ENCODE measurements at regions not wholly inside any gene's neighbourhood (a gene's known extent, or its start where the extent isn't known, plus 50 kb on each side); places are given as distances from the start of the nearest gene placed in this dataset.

- no peak for DNase-seq (ENCODE audit: low read depth, low spot score)
- Histone ChIP-seq H3K9me3 (ENCODE audit: control insufficient read depth in 1 of 2, insufficient read depth in 1 of 2, low read depth in 1 of 2, low read length in 2 of 2) (no peaks in the 10 kb centered on the region), H3K79me2 (ENCODE audit: insufficient read depth, low read length) (no peaks in the 10 kb centered on the region), H3K9ac (ENCODE audit: low read length) (no peak overlapping the region), H3K27ac (ENCODE audit: low read depth, low read length) (no peak overlapping the region), H3K36me3 (ENCODE audit: control insufficient read depth in 1 of 2, insufficient read depth in 2 of 2, low read length in 2 of 2) (no peaks in the 10 kb centered on the region), H3K4me2 (ENCODE audit: low read length) (no peak overlapping the region), H4K20me1 (ENCODE audit: insufficient read depth) (no peaks in the 10 kb centered on the region), H3K27me3 (ENCODE audit: insufficient read depth, low read length) (no peaks in the 10 kb centered on the region), H3K4me1 (ENCODE audit: control insufficient read depth in 1 of 2, insufficient read depth in 2 of 2, low read length in 2 of 2) (no peaks in the 10 kb centered on the region), H2AFZ (ENCODE audit: low read depth, low read length, poor library complexity, severe bottlenecking) (no peak overlapping the region), H3K4me3 (replicated peaks in 1 of 2; ENCODE audit: low read depth in 1 of 2, low read length in 2 of 2) (no peak overlapping the region), H3K9me2 (ENCODE audit: insufficient read depth) (no peaks in the 10 kb centered on the region)
- CTCF ChIA-PET = no interaction called here
- intact Hi-C loops (cut with micrococcal nuclease) = no loop called here
- RAD21 ChIA-PET (ENCODE audit: low non-redundant PET in 1 of 2, low total read pairs in 2 of 2, uncharacterized antibody in 2 of 2, unreplicated experiment in 2 of 2) = no interaction called here
- ATAC-seq = no peak
- BruUV-seq (replicated peaks) = no TSS peak
- TF ChIP-seq ZNF274 (IDR thresholded peaks at IDR 0.05; ENCODE audit: low read depth, low read length) (no peak), CTCF (IDR thresholded peaks at IDR 0.05 in 2 of 3, conservative IDR thresholded peaks at IDR 0.05 in 1 of 3; ENCODE audit: borderline replicate concordance in 1 of 3, insufficient read depth in 1 of 3, low read depth in 2 of 3, low read length in 2 of 3) (no peak), CBX3 (IDR thresholded peaks at IDR 0.05; ENCODE audit: low read depth) (no peak), TCF7L2 (IDR thresholded peaks at IDR 0.05; ENCODE audit: borderline replicate concordance, extremely low read depth, insufficient read depth, insufficient read length) (no peak), JUND (IDR thresholded peaks at IDR 0.05) (no peak), CEBPB (IDR thresholded peaks at IDR 0.05; ENCODE audit: low read depth) (no peak), POLR2A (IDR thresholded peaks at IDR 0.05; ENCODE audit: borderline replicate concordance, extremely low read depth, insufficient read depth, insufficient read length) (no peak), SIN3A (IDR thresholded peaks at IDR 0.05; ENCODE audit: low read depth) (no peak), ELF1 (IDR thresholded peaks at IDR 0.05; ENCODE audit: borderline replicate concordance, low read depth) (no peak), EZH2 (IDR thresholded peaks at IDR 0.05) (no peak), SRF (IDR thresholded peaks at IDR 0.05; ENCODE audit: low read depth) (no peak), REST (IDR thresholded peaks at IDR 0.05; ENCODE audit: low read depth) (no peak), SP1 (IDR thresholded peaks at IDR 0.05; ENCODE audit: low read depth) (no peak), POLR2AphosphoS5 (IDR thresholded peaks at IDR 0.05; ENCODE audit: low read depth, low read length) (no peak), EGR1 (IDR thresholded peaks at IDR 0.05; ENCODE audit: low read depth) (no peak), ATF3 (IDR thresholded peaks at IDR 0.05) (no peak), ZBTB33 (IDR thresholded peaks at IDR 0.05; ENCODE audit: extremely low read depth, insufficient replicate concordance, low read length) (no peak), EZH2phosphoT487 (IDR thresholded peaks at IDR 0.05; ENCODE audit: borderline replicate concordance) (no peak), MAX (IDR thresholded peaks at IDR 0.05) (no peak), ZFX (IDR thresholded peaks at IDR 0.05) (no peak)
- POLR2A ChIA-PET = no interaction called here
Measured at GRCh38 chr14:49199159-49199558, 387.0 kb downstream of the RPS29 start.
